ENCODE measurements at regions not wholly inside any gene's neighbourhood (a gene's known extent, or its start where the extent isn't known, plus 50 kb on each side); places are given as distances from the start of the nearest gene placed in this dataset.
A peak's percentile ranks its signal among the peaks of the same experiment; 100 is the strongest.

DNA sequence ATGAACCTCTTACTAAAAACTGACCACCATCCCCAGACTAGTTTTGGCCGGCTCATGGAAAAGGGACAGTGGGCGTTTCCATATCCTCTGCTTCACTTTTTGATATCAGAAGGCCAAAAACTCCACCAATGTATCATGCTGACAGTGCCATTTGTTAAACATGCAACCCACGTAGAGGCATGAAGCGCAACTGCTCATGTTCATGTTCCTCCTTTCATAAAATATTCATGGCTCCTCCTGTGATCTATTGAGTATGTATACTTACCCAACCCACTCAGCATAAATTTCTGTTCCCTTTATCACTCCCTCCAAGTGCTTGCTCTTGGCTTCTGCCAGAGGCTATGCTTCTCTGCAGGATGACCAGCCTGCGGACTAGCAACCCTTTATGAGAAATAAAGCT lies 58.7 kb upstream of the TGFBR2 start:
- no peak overlapping the region for H3K4me3 ChIP-seq (replicated peaks; ENCODE audit: low read depth, low read length)
- DNase-seq (ENCODE audit: low read depth) = no peak
- TF ChIP-seq, protein P1, sequence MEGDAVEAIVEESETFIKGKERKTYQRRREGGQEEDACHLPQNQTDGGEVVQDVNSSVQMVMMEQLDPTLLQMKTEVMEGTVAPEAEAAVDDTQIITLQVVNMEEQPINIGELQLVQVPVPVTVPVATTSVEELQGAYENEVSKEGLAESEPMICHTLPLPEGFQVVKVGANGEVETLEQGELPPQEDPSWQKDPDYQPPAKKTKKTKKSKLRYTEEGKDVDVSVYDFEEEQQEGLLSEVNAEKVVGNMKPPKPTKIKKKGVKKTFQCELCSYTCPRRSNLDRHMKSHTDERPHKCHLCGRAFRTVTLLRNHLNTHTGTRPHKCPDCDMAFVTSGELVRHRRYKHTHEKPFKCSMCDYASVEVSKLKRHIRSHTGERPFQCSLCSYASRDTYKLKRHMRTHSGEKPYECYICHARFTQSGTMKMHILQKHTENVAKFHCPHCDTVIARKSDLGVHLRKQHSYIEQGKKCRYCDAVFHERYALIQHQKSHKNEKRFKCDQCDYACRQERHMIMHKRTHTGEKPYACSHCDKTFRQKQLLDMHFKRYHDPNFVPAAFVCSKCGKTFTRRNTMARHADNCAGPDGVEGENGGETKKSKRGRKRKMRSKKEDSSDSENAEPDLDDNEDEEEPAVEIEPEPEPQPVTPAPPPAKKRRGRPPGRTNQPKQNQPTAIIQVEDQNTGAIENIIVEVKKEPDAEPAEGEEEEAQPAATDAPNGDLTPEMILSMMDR (IDR thresholded peaks at IDR 0.05; ENCODE audit: low read length, missing control alignments) = no peak

DNA sequence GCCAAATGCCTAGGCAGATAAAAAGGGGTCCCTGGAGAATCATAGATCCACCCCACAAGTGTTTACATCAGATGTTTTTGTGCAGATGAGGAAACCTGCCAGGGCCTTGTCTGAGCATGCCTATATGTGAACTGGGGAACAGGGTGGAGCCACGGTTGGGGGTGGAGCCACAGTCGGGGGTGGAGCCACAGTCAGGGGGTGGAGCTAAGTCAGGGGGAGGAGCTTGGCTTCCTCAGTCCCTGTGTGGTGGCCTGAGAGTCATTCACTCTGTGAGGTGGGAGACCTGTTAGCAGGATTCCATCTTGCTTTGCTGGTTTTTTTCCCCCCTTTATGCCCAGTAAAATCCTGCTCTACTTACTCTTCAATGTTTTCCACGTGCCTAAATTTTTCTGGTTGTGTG lies 57.8 kb upstream of the TGFBR2 start:
- no peak for DNase-seq (ENCODE audit: low read depth)
- TF ChIP-seq, protein P1 (IDR thresholded peaks at IDR 0.05; ENCODE audit: low read length, missing control alignments) = no peak
- H3K4me3 ChIP-seq (replicated peaks; ENCODE audit: low read depth, low read length) = no peak overlapping the region

DNA sequence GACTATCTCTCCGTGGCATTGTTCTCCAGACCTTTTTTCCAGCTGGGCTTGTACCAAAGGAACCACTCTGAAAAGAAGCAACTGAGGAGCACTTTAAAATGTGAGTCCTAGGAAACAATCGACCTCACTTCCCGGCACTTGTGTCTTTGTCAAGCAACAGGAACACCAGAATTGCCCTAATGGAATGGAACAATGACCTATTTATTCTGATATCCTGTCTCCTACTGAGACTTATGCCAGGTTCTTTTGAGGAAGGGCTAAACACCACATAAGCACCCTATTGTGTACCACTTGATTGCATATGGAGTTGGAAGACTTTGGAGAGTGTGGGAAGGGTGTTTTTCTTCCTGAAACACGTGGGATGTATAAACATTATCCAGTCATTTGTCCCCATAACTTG lies 56.8 kb upstream of the TGFBR2 start:
- H3K4me3 ChIP-seq (replicated peaks; ENCODE audit: low read depth, low read length) = no peak overlapping the region
- TF ChIP-seq, protein P1 (IDR thresholded peaks at IDR 0.05; ENCODE audit: low read length, missing control alignments) = no peak

DNA sequence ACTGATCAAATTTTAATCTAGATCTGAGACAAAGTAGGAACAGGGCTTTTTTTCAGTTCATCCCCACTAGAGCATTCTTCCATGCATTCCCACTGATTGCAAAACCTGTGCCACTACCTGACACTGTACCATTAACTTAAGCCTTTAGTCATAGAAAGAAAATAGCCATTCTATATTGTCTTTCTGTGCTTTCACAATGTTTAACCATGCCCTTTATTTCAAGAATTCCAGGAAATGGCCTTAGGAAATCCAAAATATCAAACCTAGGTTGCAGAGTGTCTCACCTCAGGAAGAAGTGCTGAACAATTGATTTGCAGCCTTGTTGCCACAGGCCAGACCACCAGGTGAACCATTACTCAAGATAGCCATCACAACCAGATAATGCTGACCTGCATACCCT lies 56.2 kb upstream of the TGFBR2 start:
- H3K4me3 ChIP-seq (replicated peaks; ENCODE audit: low read depth, low read length) = no peak overlapping the region
- DNase-seq (ENCODE audit: low read depth) = peak; percentile 56
- TF ChIP-seq, protein P1 (IDR thresholded peaks at IDR 0.05; ENCODE audit: low read length, missing control alignments) = no peak

More for the DNA sequence above, 56.8 kb upstream of the TGFBR2 start:
- DNase-seq (ENCODE audit: low read depth) = no peak

DNA sequence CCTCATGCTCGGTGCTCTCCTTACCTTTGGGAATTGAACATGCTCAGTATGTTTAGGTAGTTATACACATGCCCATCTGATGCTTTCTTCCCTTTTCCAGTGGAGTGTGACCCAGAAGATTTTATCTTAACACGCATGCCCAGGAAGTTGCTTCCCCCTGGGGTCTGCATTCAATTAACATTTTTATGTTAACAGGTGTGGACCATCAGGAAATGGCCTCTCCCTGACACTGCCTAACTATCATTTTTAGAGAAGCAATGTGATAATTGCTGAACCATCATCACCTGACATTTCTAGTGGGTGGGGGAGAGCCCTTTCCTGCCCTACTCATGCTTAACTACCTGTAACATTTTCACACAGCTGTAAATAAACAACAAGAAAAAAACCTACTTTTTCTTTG lies 55.1 kb upstream of the TGFBR2 start:
- TF ChIP-seq, protein P1 (IDR thresholded peaks at IDR 0.05; ENCODE audit: low read length, missing control alignments) = no peak
- DNase-seq (ENCODE audit: low read depth) = no peak
- no peak overlapping the region for H3K4me3 ChIP-seq (replicated peaks; ENCODE audit: low read depth, low read length)

DNA sequence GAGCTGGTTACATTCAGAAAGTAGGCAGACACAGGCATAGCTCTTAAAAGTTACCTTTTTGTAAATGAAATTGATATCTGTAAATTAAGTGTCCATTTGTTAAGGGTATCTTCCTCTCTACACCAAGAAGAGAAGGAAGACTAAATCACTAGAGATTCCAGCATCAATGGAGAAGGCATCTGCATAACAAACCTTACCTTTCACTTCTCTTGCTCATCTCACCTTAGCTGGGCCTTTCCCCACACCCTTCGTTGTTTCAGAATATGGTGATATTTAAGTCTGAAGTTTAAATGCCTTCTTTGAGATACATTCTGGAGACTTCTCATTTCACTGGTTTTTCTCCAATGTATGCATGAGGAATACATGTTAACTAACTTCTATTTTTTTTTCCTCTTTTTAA lies 54.5 kb upstream of the TGFBR2 start:
- TF ChIP-seq, protein P1 (IDR thresholded peaks at IDR 0.05; ENCODE audit: low read length, missing control alignments) = no peak
- no peak for DNase-seq (ENCODE audit: low read depth)
- no peak overlapping the region for H3K4me3 ChIP-seq (replicated peaks; ENCODE audit: low read depth, low read length)

DNA sequence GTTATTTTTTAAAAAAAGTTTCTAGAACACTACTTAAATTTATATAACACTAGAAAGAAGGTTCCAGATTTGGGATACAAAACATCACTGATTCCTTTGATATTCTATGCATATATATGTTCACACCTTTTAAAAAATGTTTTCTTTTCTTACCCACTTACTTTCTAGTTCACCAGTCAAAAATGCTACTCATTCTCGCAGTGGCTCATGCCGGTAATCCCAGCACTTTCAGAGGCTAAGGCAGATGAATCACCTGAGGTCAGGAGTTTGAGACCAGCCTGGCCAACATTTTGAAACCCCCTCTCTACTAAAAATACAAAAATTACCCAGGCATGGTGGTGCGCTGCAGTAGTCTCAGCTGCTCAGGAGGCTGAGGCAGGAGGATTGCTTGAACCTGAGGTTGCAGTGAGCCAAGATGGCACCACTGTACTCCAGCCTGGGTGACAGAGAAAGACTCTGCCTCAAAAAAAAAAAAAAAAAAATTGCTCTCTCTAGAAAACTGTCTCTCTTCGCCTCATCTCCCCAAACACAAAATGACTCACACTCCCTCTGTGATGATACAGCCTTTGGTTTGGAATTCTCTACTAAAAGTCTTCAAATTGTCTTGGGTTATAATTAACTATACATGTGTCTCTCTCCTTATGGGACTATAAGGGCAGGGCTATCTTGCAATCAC lies 52.6 kb upstream of the TGFBR2 start:
- no peak for DNase-seq (ENCODE audit: low read depth)
- TF ChIP-seq, protein P1 (IDR thresholded peaks at IDR 0.05; ENCODE audit: low read length, missing control alignments) = no peak

More for the DNA sequence above, 52.6 kb upstream of the TGFBR2 start:
- H3K4me3 ChIP-seq (replicated peaks; ENCODE audit: low read depth, low read length) = no peak overlapping the region
